ENCODE measurements at regions not wholly inside any gene's neighbourhood (a gene's known extent, or its start where the extent isn't known, plus 50 kb on each side); places are given as distances from the start of the nearest gene placed in this dataset.

- no peak for DNase-seq (ENCODE audit: low spot score)
These were observed 318.6 kb downstream of the PTEN start for GRCh38 chr10:88181902-88182600.

GRCh38 chr10:88182601-88182930 lies 319.1 kb downstream of the PTEN start:
- no peak for DNase-seq (ENCODE audit: low spot score)
- H3K4ac ChIP-seq (ENCODE audit: low read length), result no peak overlapping the region
- no peak overlapping the region for H2BK12ac ChIP-seq (ENCODE audit: low read length)
- H2BK15ac ChIP-seq (ENCODE audit: low read length), result no peak overlapping the region
- no peak overlapping the region for H4K8ac ChIP-seq (ENCODE audit: low read depth, low read length)
- no peak overlapping the region for H3K18ac ChIP-seq (ENCODE audit: low read length)
- H3K14ac ChIP-seq (ENCODE audit: low read length), result no peak overlapping the region
- no peaks in the 10 kb centered on the region for H3K27me3 ChIP-seq (ENCODE audit: control insufficient read depth in 3 of 3, insufficient read depth in 3 of 3, low read depth in 1 of 3, low read length in 3 of 3)
- no peak overlapping the region for H4K91ac ChIP-seq (ENCODE audit: low read depth, low read length, poor library complexity)
- no peak overlapping the region for H3K4me3 ChIP-seq (ENCODE audit: low read length in 2 of 2)
- H3K9me3 ChIP-seq (replicated peaks in 1 of 2; ENCODE audit: control insufficient read depth in 2 of 2, insufficient read depth in 1 of 2, low read depth in 1 of 2, low read length in 2 of 2), result no peaks in the 10 kb centered on the region
- no peak overlapping the region for H3K23ac ChIP-seq (ENCODE audit: low read depth, low read length, poor library complexity)
- no peaks in the 10 kb centered on the region for H3K4me1 ChIP-seq (ENCODE audit: control insufficient read depth in 2 of 2, insufficient read depth in 1 of 2, low read depth in 1 of 2, low read length in 2 of 2)
- H3K9ac ChIP-seq (ENCODE audit: low read depth, low read length, poor library complexity), result no peak overlapping the region
- H3K27ac ChIP-seq (replicated peaks; ENCODE audit: low read length), result no peak overlapping the region
- no peak overlapping the region for H2AFZ ChIP-seq (ENCODE audit: low read length)
- H3K36me3 ChIP-seq (replicated peaks in 1 of 2; ENCODE audit: control insufficient read depth in 2 of 2, insufficient read depth in 2 of 2, low read length in 2 of 2), result no peaks in the 10 kb centered on the region
- H2BK5ac ChIP-seq (ENCODE audit: low read length), result no peak overlapping the region
- no peaks in the 10 kb centered on the region for H3K79me1 ChIP-seq (ENCODE audit: low read depth, low read length)
- no peak overlapping the region for H2BK120ac ChIP-seq (ENCODE audit: low read depth, low read length)
- H3K4me2 ChIP-seq (ENCODE audit: insufficient read depth, low read length, poor library complexity, severe bottlenecking), result no peak overlapping the region
- H2AK5ac ChIP-seq (ENCODE audit: low read depth, low read length), result no peak overlapping the region

More at GRCh38 chr10:88181902-88182600, 318.6 kb downstream of the PTEN start:
- H3K14ac ChIP-seq (ENCODE audit: low read length), result no peak overlapping the region
- H2BK12ac ChIP-seq (ENCODE audit: low read length), result no peak overlapping the region
- no peak overlapping the region for H3K4me2 ChIP-seq (ENCODE audit: insufficient read depth, low read length, poor library complexity, severe bottlenecking)
- no peaks in the 10 kb centered on the region for H3K9me3 ChIP-seq (replicated peaks in 1 of 2; ENCODE audit: control insufficient read depth in 2 of 2, insufficient read depth in 1 of 2, low read depth in 1 of 2, low read length in 2 of 2)
- no peak overlapping the region for H3K4me3 ChIP-seq (ENCODE audit: low read length in 2 of 2)
- no peak overlapping the region for H4K8ac ChIP-seq (ENCODE audit: low read depth, low read length)
- no peak overlapping the region for H3K9ac ChIP-seq (ENCODE audit: low read depth, low read length, poor library complexity)
- no peak overlapping the region for H2AFZ ChIP-seq (ENCODE audit: low read length)
- H3K23ac ChIP-seq (ENCODE audit: low read depth, low read length, poor library complexity), result no peak overlapping the region
- H3K79me1 ChIP-seq (ENCODE audit: low read depth, low read length), result no peaks in the 10 kb centered on the region
- no peak overlapping the region for H2BK5ac ChIP-seq (ENCODE audit: low read length)
- no peak overlapping the region for H3K18ac ChIP-seq (ENCODE audit: low read length)
- no peak overlapping the region for H2BK120ac ChIP-seq (ENCODE audit: low read depth, low read length)
- H3K27me3 ChIP-seq (ENCODE audit: control insufficient read depth in 3 of 3, insufficient read depth in 3 of 3, low read depth in 1 of 3, low read length in 3 of 3), result no peaks in the 10 kb centered on the region
- H2BK15ac ChIP-seq (ENCODE audit: low read length), result no peak overlapping the region
- WGBS, 2 donors (ENCODE audit: extremely low coverage in 2 of 2, insufficient read length in 2 of 2, insufficient replicate concordance in 1 of 2), result no CpG with 5 or more reads among the region's 3 CpGs
- H3K4me1 ChIP-seq (ENCODE audit: control insufficient read depth in 2 of 2, insufficient read depth in 1 of 2, low read depth in 1 of 2, low read length in 2 of 2), result no peaks in the 10 kb centered on the region
- H3K36me3 ChIP-seq (replicated peaks in 1 of 2; ENCODE audit: control insufficient read depth in 2 of 2, insufficient read depth in 2 of 2, low read length in 2 of 2), result no peaks in the 10 kb centered on the region
- no peak overlapping the region for H2AK5ac ChIP-seq (ENCODE audit: low read depth, low read length)
- H3K27ac ChIP-seq (replicated peaks; ENCODE audit: low read length), result no peak overlapping the region
- H3K4ac ChIP-seq (ENCODE audit: low read length), result no peak overlapping the region
- no peak overlapping the region for H4K91ac ChIP-seq (ENCODE audit: low read depth, low read length, poor library complexity)

DNA sequence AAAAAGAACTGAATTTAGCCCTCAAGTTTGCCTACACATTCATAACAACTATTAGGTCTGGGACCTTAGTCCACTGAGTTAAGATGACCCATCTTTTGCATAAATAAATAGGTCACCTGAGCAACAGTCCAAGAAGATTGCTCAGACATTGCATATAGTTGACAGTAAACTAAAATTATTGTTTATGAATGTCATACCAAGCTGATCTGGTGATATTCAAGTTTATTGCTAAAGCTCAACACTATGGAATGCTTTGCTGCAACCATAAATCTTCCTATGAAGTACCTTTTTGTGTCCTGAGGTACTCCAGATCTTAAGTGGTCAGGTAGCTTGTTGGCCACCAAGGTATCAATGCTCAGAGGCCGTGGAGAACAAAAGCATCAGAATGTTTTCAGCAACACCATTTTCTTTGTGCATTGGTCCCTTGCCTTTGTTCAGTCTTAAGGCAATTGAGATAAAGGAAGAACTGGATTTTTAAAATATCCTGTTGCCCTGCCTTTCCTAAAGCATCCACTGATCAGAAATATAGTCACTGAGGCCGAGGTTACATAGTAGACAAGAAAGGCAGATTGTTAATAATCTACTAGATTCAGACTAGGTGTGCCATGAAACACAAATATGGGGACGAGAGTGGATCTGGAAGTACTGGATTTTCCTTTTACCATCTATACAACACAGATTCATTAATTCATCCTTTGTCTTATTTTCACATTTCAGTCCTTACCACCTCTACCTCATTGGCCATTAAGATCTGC lies 321.3 kb downstream of the PTEN start:
- Histone ChIP-seq H3K18ac (ENCODE audit: low read length) (no peak overlapping the region), H3K4me3 (ENCODE audit: low read length in 2 of 2) (no peak overlapping the region), H3K14ac (ENCODE audit: low read length) (no peak overlapping the region), H3K36me3 (replicated peaks in 1 of 2; ENCODE audit: control insufficient read depth in 2 of 2, insufficient read depth in 2 of 2, low read length in 2 of 2) (no peaks in the 10 kb centered on the region), H3K27ac (replicated peaks; ENCODE audit: low read length) (no peak overlapping the region), H3K9me3 (replicated peaks in 1 of 2; ENCODE audit: control insufficient read depth in 2 of 2, insufficient read depth in 1 of 2, low read depth in 1 of 2, low read length in 2 of 2) (no peaks in the 10 kb centered on the region), H3K4me2 (ENCODE audit: insufficient read depth, low read length, poor library complexity, severe bottlenecking) (no peak overlapping the region), H3K9ac (ENCODE audit: low read depth, low read length, poor library complexity) (no peak overlapping the region), H3K4ac (ENCODE audit: low read length) (no peak overlapping the region), H3K27me3 (ENCODE audit: control insufficient read depth in 3 of 3, insufficient read depth in 3 of 3, low read depth in 1 of 3, low read length in 3 of 3) (no peaks in the 10 kb centered on the region), H3K79me1 (ENCODE audit: low read depth, low read length) (no peaks in the 10 kb centered on the region), H3K4me1 (ENCODE audit: control insufficient read depth in 2 of 2, insufficient read depth in 1 of 2, low read depth in 1 of 2, low read length in 2 of 2) (no peaks in the 10 kb centered on the region), H2BK5ac (ENCODE audit: low read length) (no peak overlapping the region), H2AK5ac (ENCODE audit: low read depth, low read length) (no peak overlapping the region), H4K91ac (ENCODE audit: low read depth, low read length, poor library complexity) (no peak overlapping the region), H2BK15ac (ENCODE audit: low read length) (no peak overlapping the region), H4K8ac (ENCODE audit: low read depth, low read length) (no peak overlapping the region), H2BK12ac (ENCODE audit: low read length) (no peak overlapping the region), H3K23ac (ENCODE audit: low read depth, low read length, poor library complexity) (no peak overlapping the region), H2AFZ (ENCODE audit: low read length) (no peak overlapping the region), H2BK120ac (ENCODE audit: low read depth, low read length) (no peak overlapping the region)
- no peak for DNase-seq (ENCODE audit: low spot score)
- WGBS, 2 donors (ENCODE audit: extremely low coverage in 2 of 2, insufficient read length in 2 of 2, insufficient replicate concordance in 1 of 2), result no CpG with 5 or more reads among the region's 3 CpGs

GRCh38 chr10:88185830-88186229 lies 322.4 kb downstream of the PTEN start:
- DNase-seq (ENCODE audit: low spot score), result no peak
- H3K4me1 ChIP-seq (ENCODE audit: control insufficient read depth in 2 of 2, insufficient read depth in 1 of 2, low read depth in 1 of 2, low read length in 2 of 2), result no peaks in the 10 kb centered on the region
- H3K36me3 ChIP-seq (replicated peaks in 1 of 2; ENCODE audit: control insufficient read depth in 2 of 2, insufficient read depth in 2 of 2, low read length in 2 of 2), result no peaks in the 10 kb centered on the region
- H2BK12ac ChIP-seq (ENCODE audit: low read length), result no peak overlapping the region
- no peak overlapping the region for H3K14ac ChIP-seq (ENCODE audit: low read length)
- no CpG with 5 or more reads among the region's 2 CpGs for WGBS, 2 donors (ENCODE audit: extremely low coverage in 2 of 2, insufficient read length in 2 of 2, insufficient replicate concordance in 1 of 2)
- no peak overlapping the region for H4K91ac ChIP-seq (ENCODE audit: low read depth, low read length, poor library complexity)
- H2BK5ac ChIP-seq (ENCODE audit: low read length), result no peak overlapping the region
- no peaks in the 10 kb centered on the region for H3K9me3 ChIP-seq (replicated peaks in 1 of 2; ENCODE audit: control insufficient read depth in 2 of 2, insufficient read depth in 1 of 2, low read depth in 1 of 2, low read length in 2 of 2)
- no peaks in the 10 kb centered on the region for H3K79me1 ChIP-seq (ENCODE audit: low read depth, low read length)
- H3K18ac ChIP-seq (ENCODE audit: low read length), result no peak overlapping the region
- H3K4ac ChIP-seq (ENCODE audit: low read length), result no peak overlapping the region
- no peaks in the 10 kb centered on the region for H3K27me3 ChIP-seq (ENCODE audit: control insufficient read depth in 3 of 3, insufficient read depth in 3 of 3, low read depth in 1 of 3, low read length in 3 of 3)
- H3K4me3 ChIP-seq (ENCODE audit: low read length in 2 of 2), result no peak overlapping the region
- H2AK5ac ChIP-seq (ENCODE audit: low read depth, low read length), result no peak overlapping the region
- no peak overlapping the region for H2BK15ac ChIP-seq (ENCODE audit: low read length)
- H3K27ac ChIP-seq (replicated peaks; ENCODE audit: low read length), result no peak overlapping the region
- H2BK120ac ChIP-seq (ENCODE audit: low read depth, low read length), result no peak overlapping the region
- no peak overlapping the region for H3K4me2 ChIP-seq (ENCODE audit: insufficient read depth, low read length, poor library complexity, severe bottlenecking)
- no peak overlapping the region for H3K9ac ChIP-seq (ENCODE audit: low read depth, low read length, poor library complexity)
- no peak overlapping the region for H3K23ac ChIP-seq (ENCODE audit: low read depth, low read length, poor library complexity)
- H4K8ac ChIP-seq (ENCODE audit: low read depth, low read length), result no peak overlapping the region
- no peak overlapping the region for H2AFZ ChIP-seq (ENCODE audit: low read length)
